ENCODE measurements at regions not wholly inside any gene's neighbourhood (a gene's known extent, or its start where the extent isn't known, plus 50 kb on each side); places are given as distances from the start of the nearest gene placed in this dataset.

- no peak for DNase-seq
Observed at GRCh38 chr13:74707291-74707690, 573.1 kb upstream of the KLF12 start.

- DNase-seq: no peak
Observed at GRCh38 chr13:74706801-74707200, 572.6 kb upstream of the KLF12 start.

- no peak for DNase-seq
Observed at GRCh38 chr13:74705438-74705837, 571.2 kb upstream of the KLF12 start.

- no peak for DNase-seq
Observed at GRCh38 chr13:74703855-74704387, 569.7 kb upstream of the KLF12 start.

- no peak for DNase-seq
Observed at GRCh38 chr13:74696148-74696922, 562.1 kb upstream of the KLF12 start.

GRCh38 chr13:74695021-74695800, 561.0 kb upstream of the KLF12 start:
- no peak for DNase-seq

- no peak for DNase-seq
Observed at GRCh38 chr13:74687442-74688182, 553.4 kb upstream of the KLF12 start.

- DNase-seq: no peak
Observed at GRCh38 chr13:74683411-74683810, 549.2 kb upstream of the KLF12 start.

GRCh38 chr13:74682746-74683145, 548.5 kb upstream of the KLF12 start:
- DNase-seq: no peak

GRCh38 chr13:74681891-74682290, 547.7 kb upstream of the KLF12 start:
- no peak for DNase-seq

GRCh38 chr13:74678308-74678965, 544.2 kb upstream of the KLF12 start:
- DNase-seq: no peak

- DNase-seq: no peak
Observed at GRCh38 chr13:74675972-74676371, 541.8 kb upstream of the KLF12 start.

GRCh38 chr13:74675182-74675581, 541.0 kb upstream of the KLF12 start:
- DNase-seq: no peak

GRCh38 chr13:74674720-74675119, 540.5 kb upstream of the KLF12 start:
- no peak for DNase-seq

GRCh38 chr13:74669149-74669548, 534.9 kb upstream of the KLF12 start:
- DNase-seq: no peak

- DNase-seq: no peak
Observed at GRCh38 chr13:74667656-74668203, 533.5 kb upstream of the KLF12 start.

- no peak for DNase-seq
Observed at GRCh38 chr13:74662905-74663304, 528.7 kb upstream of the KLF12 start.

- no peak for DNase-seq
Observed at GRCh38 chr13:74661851-74662250, 527.6 kb upstream of the KLF12 start.

- no peak for DNase-seq
Observed at GRCh38 chr13:74657765-74658164, 523.6 kb upstream of the KLF12 start.

GRCh38 chr13:74651121-74651520, 516.9 kb upstream of the KLF12 start:
- DNase-seq: no peak

GRCh38 chr13:74647991-74648390, 513.8 kb upstream of the KLF12 start:
- no peak for DNase-seq

GRCh38 chr13:74647211-74647610, 513.0 kb upstream of the KLF12 start:
- DNase-seq: no peak

GRCh38 chr13:74646091-74646490, 511.9 kb upstream of the KLF12 start:
- no peak for DNase-seq
